HCT116 (cell line): ENCODE measurements at regions not wholly inside any gene's neighbourhood (a gene's known extent, or its start where the extent isn't known, plus 50 kb on each side); places are given as distances from the start of the nearest gene placed in this dataset.

Experiments
- ATAC-seq: fragments of 200-7000 bp; cut with Tn5 transposase; 2 replicates; pipeline ENCODE4 v1.9.1; 2020; ENCODE audit warnings: mild to moderate bottlenecking, moderate library complexity
- BruUV-seq: library from RNA; stranded (reverse); fragments of 400-500 nt; replicated peaks from 2 replicates; lab custom pipeline; 2021; lab: Mats Ljungman, UMichigan
- CTCF ChIA-PET: fragments of 300-600 bp; sonication (Branson Sonifier 250); formaldehyde crosslinking; loops from one replicate; lab custom pipeline; 2021; ENCODE audit warnings: antibody characterized with exemption; lab: Charles Lee
- POLR2A ChIA-PET: fragments of 300-600, 350-600 bp; sonication (Branson Sonifier 250); formaldehyde crosslinking; loops from one replicate; lab custom pipeline; 2021; ENCODE audit warnings: antibody characterized with exemption; lab: Charles Lee
- RAD21 ChIA-PET, 2 experiments: fragments of 300-600 bp; sonication (Branson Sonifier 250); formaldehyde crosslinking; loops; one replicate each; lab custom pipeline; 2023; ENCODE audit warnings: low total read pairs in 2 of 2; ENCODE audit not compliant: uncharacterized antibody in 2 of 2, unreplicated experiment in 2 of 2, low non-redundant PET in 1 of 2; lab: Charles Lee
- DNase-seq: peaks from one replicate; pipeline ENCODE4 v3.0.0-alpha.2; 2010; ENCODE audit warnings: low read depth, low spot score
- H2AFZ ChIP-seq: fragments of 200-600 bp; shearing (Covaris generic), sonication (generic); 2 replicates; pipeline ENCODE4 v1.6.1; 2017; ENCODE audit warnings: low read depth, mixed run types, mixed read lengths, antibody characterized with exemption, low read length; ENCODE audit not compliant: poor library complexity, severe bottlenecking
- H3K27ac ChIP-seq: 2 replicates; pipeline ENCODE4 v1.5.1; 2012; ENCODE audit warnings: low read depth, low read length
- H3K27me3 ChIP-seq: fragments of 200-600 bp; sonication (generic); 2 replicates; pipeline ENCODE4 v1.6.1; 2016; ENCODE audit warnings: mixed run types, low read length, mixed read lengths; ENCODE audit not compliant: insufficient read depth
- H3K36me3 ChIP-seq, 2 experiments: fragments of 200-500 bp in 1 of 2; fragments of 200-600 bp in 1 of 2; sonication (Bioruptor generic) in 1 of 2; sonication (generic) in 1 of 2; 2 replicates each; pipeline versions ENCODE4 v1.5.1 to v1.6.1; 2014 to 2016; ENCODE audit warnings: low read length in 2 of 2, inconsistent platforms in 1 of 2, mixed read lengths in 1 of 2, mixed run types in 1 of 2; ENCODE audit not compliant: insufficient read depth in 2 of 2, control insufficient read depth in 1 of 2
- H3K4me1 ChIP-seq, 2 experiments: fragments of 200-600 bp in 1 of 2; sonication (generic) in 1 of 2; 2 replicates each; pipeline versions ENCODE4 v1.5.1 to v1.6.1; 2012 to 2017; ENCODE audit warnings: low read length in 2 of 2, inconsistent platforms in 1 of 2, mild to moderate bottlenecking in 1 of 2, mixed read lengths in 1 of 2, mixed run types in 1 of 2, moderate library complexity in 1 of 2; ENCODE audit not compliant: insufficient read depth in 2 of 2, control insufficient read depth in 1 of 2
- H3K4me2 ChIP-seq: fragments of 200-600 bp; sonication (generic); 2 replicates; pipeline ENCODE4 v1.6.1; 2017; ENCODE audit warnings: mixed run types, low read length, mixed read lengths
- H3K4me3 ChIP-seq, 2 experiments: fragments of 200-600 bp in 1 of 2; sonication (generic) in 1 of 2; replicated peaks in 1 of 2; 2 replicates each; pipeline ENCODE4 v1.5.1; 2011 to 2016; ENCODE audit warnings: low read length in 2 of 2, control low read depth in 1 of 2, low read depth in 1 of 2, mild to moderate bottlenecking in 1 of 2, mixed read lengths in 1 of 2, mixed run types in 1 of 2
- H3K79me2 ChIP-seq: fragments of 200-600 bp; sonication (generic); 2 replicates; pipeline ENCODE4 v1.6.1; 2017; ENCODE audit warnings: mild to moderate bottlenecking, mixed run types, low read length, moderate library complexity, mixed read lengths; ENCODE audit not compliant: insufficient read depth
- H3K9ac ChIP-seq: fragments of 200-600 bp; sonication (generic); 2 replicates; pipeline ENCODE4 v1.6.1; 2016; ENCODE audit warnings: low read length, mixed read lengths
- H3K9me2 ChIP-seq: fragments of 200-600 bp; sonication (generic), shearing (Covaris generic); 2 replicates; pipeline ENCODE4 v1.6.1; 2017; ENCODE audit warnings: mixed run types, mild to moderate bottlenecking, moderate library complexity; ENCODE audit not compliant: insufficient read depth
- H3K9me3 ChIP-seq, 2 experiments: fragments of 200-500 bp in 1 of 2; fragments of 200-600 bp in 1 of 2; sonication (Bioruptor generic) in 1 of 2; sonication (generic) in 1 of 2; 2 replicates each; pipeline ENCODE4 v1.6.1; 2014 to 2017; ENCODE audit warnings: low read length in 2 of 2, mixed read lengths in 2 of 2, inconsistent platforms in 1 of 2, low read depth in 1 of 2, mild to moderate bottlenecking in 1 of 2, mixed run types in 1 of 2, moderate library complexity in 1 of 2; ENCODE audit not compliant: control insufficient read depth in 1 of 2, insufficient read depth in 1 of 2
- H4K20me1 ChIP-seq: fragments of 200-600 bp; sonication (generic), shearing (Covaris generic); 2 replicates; pipeline ENCODE4 v1.6.1; 2017; ENCODE audit warnings: mixed run types, mild to moderate bottlenecking, moderate library complexity; ENCODE audit not compliant: insufficient read depth
- CBX3 ChIP-seq: IDR thresholded peaks from 2 replicates; pipeline ENCODE4 v1.6.1; 2012; ENCODE audit warnings: low read depth
- CEBPB ChIP-seq: IDR thresholded peaks from 2 replicates; pipeline ENCODE4 v1.6.1; 2012; ENCODE audit warnings: low read depth
- EZH2 ChIP-seq: fragments of 200-600 bp; sonication (generic); IDR thresholded peaks from 2 replicates; pipeline ENCODE4 v1.6.1; 2017; ENCODE audit warnings: antibody characterized with exemption, mixed run types
- FOSL1 ChIP-seq: IDR thresholded peaks from 2 replicates; pipeline ENCODE4 v1.6.1; 2012; ENCODE audit warnings: low read depth
- POLR2AphosphoS5 ChIP-seq: IDR thresholded peaks from 2 replicates; pipeline ENCODE4 v1.6.1; 2011; ENCODE audit warnings: mild to moderate bottlenecking, low read depth, low read length, moderate library complexity
- SRF ChIP-seq: IDR thresholded peaks from 2 replicates; pipeline ENCODE4 v1.6.1; 2012; ENCODE audit warnings: low read depth
- TCF7L2 ChIP-seq: IDR thresholded peaks from 2 replicates; pipeline ENCODE4 v1.7.0; 2011; ENCODE audit warnings: borderline replicate concordance, inconsistent platforms; ENCODE audit not compliant: insufficient read depth, insufficient read length; ENCODE audit errors: extremely low read depth
- ZNF274 ChIP-seq: fragments of 200-500 bp; sonication (Bioruptor generic); IDR thresholded peaks from 2 replicates; pipeline ENCODE4 v1.6.1; 2014; ENCODE audit warnings: mild to moderate bottlenecking, low read depth, low read length, inconsistent platforms
- intact Hi-C: fragments of 100-400 bp; cut with micrococcal nuclease; formaldehyde crosslinking; loops from 2 replicates; pipeline ENCODE4 v1.10.0; 2022
- TF ChIP-seq, protein P1 (sequence below): IDR thresholded peaks from 2 replicates; pipeline ENCODE4 v1.6.1; 2012
- TF ChIP-seq, protein P2 (sequence below), 3 experiments: fragments of 200-600 bp in 1 of 3; sonication (generic) in 1 of 3; IDR thresholded peaks in 2 of 3; conservative IDR thresholded peaks in 1 of 3; 2 replicates each; pipeline ENCODE4 v1.5.1; 2012 to 2017; ENCODE audit warnings: low read depth in 2 of 3, low read length in 2 of 3, antibody characterized with exemption in 1 of 3, borderline replicate concordance in 1 of 3, control low read depth in 1 of 3, mild to moderate bottlenecking in 1 of 3, mixed read lengths in 1 of 3, mixed run types in 1 of 3, moderate library complexity in 1 of 3; ENCODE audit not compliant: insufficient read depth in 1 of 3

DNA sequence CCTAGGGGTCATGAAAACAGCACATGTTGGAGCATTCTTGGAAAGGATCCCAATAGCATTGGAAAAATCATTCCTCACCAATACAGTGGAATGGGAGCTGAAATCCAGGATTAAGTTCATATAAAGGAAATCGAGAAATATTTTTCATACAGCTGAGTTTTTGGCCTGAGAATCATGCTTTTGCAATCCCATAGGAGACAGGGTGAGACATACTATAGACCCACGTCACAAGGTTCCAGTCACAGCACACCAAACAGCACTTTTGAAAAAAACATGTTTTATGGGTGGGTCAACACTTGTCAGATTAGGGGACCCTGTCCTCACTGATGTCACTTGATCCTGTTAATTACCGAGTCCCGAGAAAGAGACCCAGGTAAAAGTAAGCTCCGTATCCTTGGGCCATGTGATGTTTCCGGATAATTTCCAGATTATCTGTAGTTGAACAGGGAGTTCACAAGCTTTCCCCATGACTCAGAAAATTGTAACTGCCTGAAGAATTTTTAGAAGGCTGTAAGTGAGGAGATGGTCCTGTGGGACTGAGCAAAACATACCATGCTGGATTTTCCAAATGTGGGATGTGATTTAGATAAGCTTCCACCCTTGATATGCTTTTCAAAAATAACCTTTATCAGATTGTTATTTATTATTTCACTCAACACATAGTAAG is 80.9 kb upstream of the TLR3 start:
- BruUV-seq = no TSS peak
- no peaks in the 10 kb centered on the region for H3K9me2 ChIP-seq
- H4K20me1 ChIP-seq = no peaks in the 10 kb centered on the region
- intact Hi-C loops = no loop called here
- no peaks in the 10 kb centered on the region for H3K36me3 ChIP-seq
- ChIA-PET CTCF (no interaction called here), POLR2A (no interaction called here), RAD21 (no interaction called here)
- H3K9ac ChIP-seq = no peak overlapping the region
- H3K27me3 ChIP-seq = no peaks in the 10 kb centered on the region
- H3K4me2 ChIP-seq = no peak overlapping the region
- ATAC-seq = no peak
- TF ChIP-seq CEBPB = no peak
- no peak for TF ChIP-seq EZH2
- TF ChIP-seq CBX3 = no peak
- no peak for TF ChIP-seq TCF7L2
- TF ChIP-seq FOSL1 = no peak
- no peak for TF ChIP-seq SRF
- TF ChIP-seq, protein P1, sequence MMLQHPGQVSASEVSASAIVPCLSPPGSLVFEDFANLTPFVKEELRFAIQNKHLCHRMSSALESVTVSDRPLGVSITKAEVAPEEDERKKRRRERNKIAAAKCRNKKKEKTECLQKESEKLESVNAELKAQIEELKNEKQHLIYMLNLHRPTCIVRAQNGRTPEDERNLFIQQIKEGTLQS = no peak
- TF ChIP-seq ZNF274 = no peak
- TF ChIP-seq POLR2AphosphoS5 = no peak
- TF ChIP-seq, protein P2, sequence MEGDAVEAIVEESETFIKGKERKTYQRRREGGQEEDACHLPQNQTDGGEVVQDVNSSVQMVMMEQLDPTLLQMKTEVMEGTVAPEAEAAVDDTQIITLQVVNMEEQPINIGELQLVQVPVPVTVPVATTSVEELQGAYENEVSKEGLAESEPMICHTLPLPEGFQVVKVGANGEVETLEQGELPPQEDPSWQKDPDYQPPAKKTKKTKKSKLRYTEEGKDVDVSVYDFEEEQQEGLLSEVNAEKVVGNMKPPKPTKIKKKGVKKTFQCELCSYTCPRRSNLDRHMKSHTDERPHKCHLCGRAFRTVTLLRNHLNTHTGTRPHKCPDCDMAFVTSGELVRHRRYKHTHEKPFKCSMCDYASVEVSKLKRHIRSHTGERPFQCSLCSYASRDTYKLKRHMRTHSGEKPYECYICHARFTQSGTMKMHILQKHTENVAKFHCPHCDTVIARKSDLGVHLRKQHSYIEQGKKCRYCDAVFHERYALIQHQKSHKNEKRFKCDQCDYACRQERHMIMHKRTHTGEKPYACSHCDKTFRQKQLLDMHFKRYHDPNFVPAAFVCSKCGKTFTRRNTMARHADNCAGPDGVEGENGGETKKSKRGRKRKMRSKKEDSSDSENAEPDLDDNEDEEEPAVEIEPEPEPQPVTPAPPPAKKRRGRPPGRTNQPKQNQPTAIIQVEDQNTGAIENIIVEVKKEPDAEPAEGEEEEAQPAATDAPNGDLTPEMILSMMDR (IDR thresholded peaks at IDR 0.05 in 2 of 3, conservative IDR thresholded peaks at IDR 0.05 in 1 of 3; ENCODE audit: borderline replicate concordance in 1 of 3, insufficient read depth in 1 of 3, low read depth in 2 of 3, low read length in 2 of 3) = no peak
- DNase-seq = no peak
- H3K27ac ChIP-seq = no peak overlapping the region
- no peaks in the 10 kb centered on the region for H3K79me2 ChIP-seq
- no peak overlapping the region for H3K4me3 ChIP-seq
- H2AFZ ChIP-seq = no peak overlapping the region
- no peaks in the 10 kb centered on the region for H3K4me1 ChIP-seq
- H3K9me3 ChIP-seq = no peaks in the 10 kb centered on the region
